GM19372 (cell line): ENCODE measurements at regions not wholly inside any gene's neighbourhood (a gene's known extent, or its start where the extent isn't known, plus 50 kb on each side); places are given as distances from the start of the nearest gene placed in this dataset.

ENCODE experiments used
- ATAC-seq: cut with Tn5 transposase; IDR thresholded peaks from one replicate; pipeline ENCODE4 v1.9.1; 2021; ENCODE audit warnings: mild to moderate bottlenecking, low read depth, moderate library complexity; ENCODE audit not compliant: unreplicated experiment

DNA sequence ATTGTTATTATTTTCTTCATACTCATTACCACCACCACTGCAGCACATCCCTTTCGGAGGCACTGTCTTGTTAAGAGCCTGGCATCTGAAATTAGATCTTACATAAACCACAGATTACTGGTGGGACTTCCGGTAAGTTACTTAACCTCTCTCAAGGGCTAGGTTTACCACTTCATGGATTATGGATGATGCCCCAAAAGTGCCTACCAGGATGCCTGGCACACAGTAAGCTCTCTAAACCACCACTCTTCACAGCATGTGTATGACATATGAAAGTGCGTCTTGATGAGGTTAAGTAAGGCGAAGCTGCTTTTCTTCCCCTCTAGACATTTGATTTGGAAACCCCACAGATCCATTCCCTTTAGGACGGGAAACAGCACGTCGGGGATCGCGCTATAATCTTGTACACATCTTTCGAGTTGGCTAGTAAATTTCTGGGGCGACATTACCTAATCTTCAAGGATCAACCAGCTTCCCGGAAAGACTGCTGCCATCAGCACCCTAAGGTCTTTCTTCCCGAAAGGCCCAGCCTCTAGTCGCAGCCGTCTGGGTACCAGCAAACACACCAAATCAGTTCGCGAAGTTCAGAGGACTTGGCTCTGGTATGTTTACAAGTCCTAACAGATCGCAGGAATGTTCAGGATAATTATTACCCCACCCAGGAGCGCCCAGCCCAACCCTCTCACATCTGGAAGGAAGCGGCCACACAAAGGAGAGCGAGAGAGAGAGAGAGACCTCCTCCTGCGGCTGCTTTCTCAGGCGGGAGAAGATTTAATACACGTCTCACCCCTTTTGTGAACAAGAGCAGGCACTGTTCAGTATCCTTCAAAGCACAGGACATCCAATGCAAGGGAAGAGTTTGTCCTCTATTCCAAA is 155.1 kb upstream of the FRMD4B start:
- no peak for ATAC-seq

DNA sequence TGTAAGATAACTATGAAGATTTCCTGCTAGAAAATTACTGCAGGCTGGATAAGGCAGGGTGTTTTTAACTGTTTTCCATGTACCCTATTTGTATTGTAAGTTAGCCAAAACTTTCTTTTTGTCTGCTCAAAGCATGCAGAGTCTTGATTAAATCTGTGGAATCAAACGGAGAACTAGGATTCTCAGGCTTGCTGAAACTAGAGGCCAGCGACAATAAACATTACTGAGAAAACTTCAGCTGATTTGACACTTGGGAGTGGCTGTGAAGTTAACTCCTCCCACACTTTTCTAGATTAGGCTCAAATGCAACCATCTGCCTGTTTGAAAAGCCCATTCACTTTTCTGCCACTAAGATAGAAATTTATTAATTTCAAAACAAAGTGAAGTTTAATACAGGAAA is 153.2 kb upstream of the FRMD4B start:
- ATAC-seq = no peak

DNA sequence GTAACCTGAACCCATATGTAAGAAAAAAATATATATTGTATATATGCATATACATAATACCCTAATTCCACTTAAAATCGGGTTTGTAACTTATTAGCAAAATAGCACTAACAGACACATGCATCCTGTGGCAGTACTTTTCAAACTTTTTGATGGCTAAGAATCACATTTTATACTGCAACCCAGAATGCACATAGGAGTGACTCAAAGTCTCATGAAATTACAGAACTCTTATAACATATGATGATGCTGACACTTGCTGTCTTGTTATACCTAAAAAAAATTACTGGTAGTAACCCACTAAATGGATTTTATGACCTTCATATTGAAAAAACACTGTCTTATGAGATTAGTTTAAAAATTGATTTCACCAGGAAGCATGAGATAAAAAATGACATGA is 152.4 kb upstream of the FRMD4B start:
- no peak for ATAC-seq

DNA sequence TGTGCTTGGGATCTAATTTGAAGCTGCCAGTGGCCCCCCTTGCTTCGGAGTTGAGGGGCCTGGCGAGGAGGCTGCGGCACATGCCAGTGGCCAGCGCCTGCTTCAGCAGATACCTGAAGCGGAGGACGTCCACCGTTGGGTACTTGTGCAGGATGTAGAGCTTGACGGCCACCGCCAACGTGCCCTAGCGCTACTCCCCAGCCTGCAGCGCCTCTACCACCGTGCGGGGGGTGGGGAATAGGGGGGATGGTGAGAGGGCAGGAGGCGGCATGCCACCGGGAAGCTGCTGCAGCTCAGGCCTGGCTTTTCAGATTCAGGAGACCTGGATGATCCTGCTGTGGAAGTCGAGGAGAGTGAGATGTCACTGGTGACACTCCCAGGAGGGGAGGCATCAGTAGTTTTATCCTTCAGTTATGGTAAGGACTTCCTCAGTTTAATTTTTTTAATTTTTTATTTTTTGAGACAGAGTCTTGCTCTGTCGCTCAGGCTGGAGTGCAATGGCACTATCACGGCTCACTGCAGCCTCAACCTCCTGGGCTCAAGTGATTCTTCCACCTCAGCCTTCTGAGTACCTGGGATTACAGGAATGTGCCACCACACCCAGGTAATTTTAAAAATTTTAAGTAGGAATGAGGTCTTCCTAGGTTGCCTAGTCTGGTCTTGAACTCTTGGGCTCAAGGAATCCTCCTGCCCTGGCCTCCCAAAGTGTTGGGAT is 150.6 kb upstream of the FRMD4B start:
- ATAC-seq = no peak

DNA sequence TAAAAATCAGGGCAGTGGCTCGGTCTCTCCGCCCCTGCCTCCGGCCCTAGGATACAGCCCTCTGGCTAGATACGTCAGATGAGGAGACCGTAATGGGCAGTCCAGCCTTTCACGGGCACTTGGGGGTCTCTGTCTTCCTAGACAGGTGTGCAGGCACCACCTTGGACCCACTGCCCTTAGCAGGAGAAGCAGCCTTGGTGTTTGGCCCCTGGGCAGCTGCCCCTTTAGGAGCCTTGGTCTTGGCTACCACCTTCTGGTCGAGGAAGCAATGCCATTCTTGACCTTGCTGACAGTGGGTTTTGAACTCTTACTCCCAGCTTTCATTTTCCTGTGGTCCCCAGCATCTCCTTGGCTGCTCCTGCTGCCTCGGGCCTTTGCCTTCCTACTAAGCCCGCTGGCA is 149.7 kb upstream of the FRMD4B start:
- no peak for ATAC-seq

DNA sequence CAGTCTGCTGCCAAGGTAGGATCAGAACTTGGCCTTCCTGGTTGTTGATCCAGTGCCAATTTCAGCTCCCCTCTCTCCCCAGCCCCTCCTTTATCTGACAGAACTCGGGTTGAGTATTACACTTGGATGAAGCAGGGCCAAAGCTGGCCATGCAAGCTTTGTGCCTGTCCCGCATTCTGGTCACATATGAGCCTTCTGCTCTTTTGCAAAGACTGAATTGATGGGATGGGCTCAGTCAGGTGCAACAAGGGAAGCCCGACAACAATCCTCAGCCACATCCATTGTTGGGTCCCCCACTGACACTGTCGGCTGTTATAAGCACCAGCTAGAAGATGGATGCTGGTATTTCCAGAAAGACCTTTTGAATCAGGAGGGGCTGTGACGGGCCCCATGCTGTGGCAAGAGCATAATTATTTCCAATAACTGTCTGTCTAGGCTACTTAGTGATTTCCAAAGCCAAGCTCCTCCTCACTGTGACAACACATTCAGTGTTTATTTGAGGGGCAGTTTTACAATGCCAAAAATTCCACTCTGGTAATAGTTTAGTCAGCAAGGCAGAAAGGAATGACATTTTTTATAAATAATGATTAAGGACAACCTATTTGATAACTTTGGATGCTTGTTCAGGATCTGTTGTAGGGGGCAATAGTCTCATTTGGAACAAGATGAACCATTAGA is 146.8 kb upstream of the FRMD4B start:
- no peak for ATAC-seq

DNA sequence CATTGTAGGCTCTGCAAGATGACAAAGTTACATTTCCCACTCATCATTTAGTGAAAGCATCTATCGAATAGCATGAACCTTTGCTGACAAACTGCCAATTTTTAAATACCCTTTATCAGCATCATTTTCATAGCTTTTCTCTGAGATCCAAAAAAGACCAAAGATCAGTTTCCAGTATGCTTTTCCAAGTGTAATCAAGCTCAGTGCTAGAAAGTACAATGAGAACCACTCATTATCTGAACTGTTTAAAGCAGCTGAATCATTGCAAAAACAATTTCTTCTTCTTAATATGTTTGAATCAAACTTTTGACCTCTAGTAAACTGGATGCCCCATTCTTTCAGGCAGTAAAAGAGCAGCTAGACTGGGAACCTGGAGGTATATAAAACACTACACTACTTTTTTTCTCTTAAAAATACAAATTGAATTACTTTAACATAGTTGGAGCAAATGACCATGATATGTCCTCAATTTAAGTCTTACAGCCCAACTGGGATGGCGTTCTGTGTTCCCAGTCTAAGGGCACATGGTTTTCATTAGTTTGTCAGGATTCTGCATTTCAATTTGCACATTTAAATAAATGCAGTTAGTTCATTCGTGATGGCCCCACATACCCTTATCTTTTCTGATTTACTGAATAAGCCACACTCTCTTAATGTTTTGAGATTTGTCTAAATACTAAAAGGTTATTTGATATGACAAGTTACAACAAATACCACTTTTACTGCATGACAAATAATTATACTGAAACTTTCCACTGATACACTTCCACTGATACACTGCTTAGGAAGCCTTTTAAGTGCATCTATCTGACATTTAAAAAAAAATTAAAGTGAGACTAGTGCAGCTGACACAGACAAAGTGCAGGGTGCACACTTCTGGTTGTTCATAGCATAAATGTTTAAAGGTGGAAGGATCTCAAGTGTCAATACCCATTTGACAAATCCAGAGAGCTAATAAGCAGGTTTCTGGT is 146.0 kb upstream of the FRMD4B start:
- no peak for ATAC-seq

DNA sequence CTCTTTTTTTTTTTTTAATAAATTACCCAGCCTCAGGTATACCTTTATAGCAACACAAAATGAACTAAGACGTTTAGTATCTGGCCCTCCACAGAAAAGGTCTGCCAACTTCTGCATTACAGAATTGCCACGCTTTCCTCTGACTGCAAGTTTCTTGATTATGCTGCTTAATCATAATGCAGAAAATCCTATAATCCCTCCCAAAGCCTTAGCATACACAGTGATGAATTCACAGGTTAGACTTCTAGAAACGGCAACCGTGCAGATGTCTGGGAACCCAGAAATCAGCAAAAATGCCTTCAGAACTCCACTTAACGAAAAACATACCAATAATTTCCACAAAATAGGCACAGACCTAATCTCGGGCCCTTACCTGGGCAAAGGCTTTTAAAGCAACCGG is 144.7 kb upstream of the FRMD4B start:
- ATAC-seq = no peak

DNA sequence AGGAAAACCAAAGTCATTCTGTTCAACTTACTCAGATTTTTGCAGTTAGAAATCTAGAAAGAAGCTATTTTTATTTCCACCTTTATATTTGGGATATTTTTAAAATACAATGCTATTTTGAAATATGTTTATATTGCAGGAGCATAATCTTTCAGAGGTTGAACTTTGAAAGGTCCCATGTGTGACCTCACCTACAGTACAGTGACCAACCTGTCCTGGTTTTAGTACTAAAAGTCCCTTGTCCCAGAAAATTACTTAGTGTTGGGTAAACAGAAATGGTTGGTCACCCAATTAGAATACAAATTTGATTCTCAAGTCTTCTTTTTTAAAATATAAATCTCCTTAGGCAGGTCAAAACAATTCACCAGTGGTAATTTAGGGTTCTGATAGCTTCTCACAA is 141.6 kb upstream of the FRMD4B start:
- ATAC-seq = no peak

DNA sequence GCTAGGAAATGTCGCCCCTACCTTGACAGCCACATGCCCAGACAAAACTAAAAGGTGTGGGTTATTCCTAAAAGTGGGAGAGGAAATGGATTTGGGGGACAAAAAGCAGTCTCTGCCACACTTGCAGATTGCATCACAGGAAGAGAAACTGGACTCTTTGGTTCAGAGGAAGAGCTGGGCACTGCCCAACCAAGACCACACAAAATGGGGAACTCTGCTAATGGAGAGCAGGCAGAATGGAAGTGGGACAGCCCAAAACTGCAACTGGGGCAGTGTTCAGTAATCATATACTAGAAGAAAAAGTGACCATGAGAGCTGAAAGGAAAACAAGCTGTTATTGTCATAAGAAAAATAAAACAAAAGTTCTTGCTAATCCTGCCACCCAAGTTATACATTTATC is 138.9 kb upstream of the FRMD4B start:
- no peak for ATAC-seq

DNA sequence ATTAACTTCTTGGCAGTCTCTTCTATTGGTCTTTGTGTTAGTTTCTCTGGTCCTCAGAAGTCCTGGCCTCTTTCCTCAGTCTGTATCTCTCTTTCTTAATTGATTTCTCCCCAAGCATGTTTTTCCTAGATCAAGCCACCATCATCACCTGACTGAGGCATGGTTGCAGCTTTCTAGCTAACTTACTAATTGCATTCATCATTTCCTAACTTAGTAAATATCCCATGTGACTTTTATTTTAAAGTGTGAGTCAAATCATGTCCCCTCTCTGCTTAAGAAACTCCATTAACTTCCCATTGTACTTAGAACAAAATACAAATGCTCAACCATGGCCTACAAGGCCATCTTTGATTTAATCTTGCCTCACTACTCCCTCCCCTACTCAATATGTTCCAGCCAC is 135.4 kb upstream of the FRMD4B start:
- no peak for ATAC-seq

DNA sequence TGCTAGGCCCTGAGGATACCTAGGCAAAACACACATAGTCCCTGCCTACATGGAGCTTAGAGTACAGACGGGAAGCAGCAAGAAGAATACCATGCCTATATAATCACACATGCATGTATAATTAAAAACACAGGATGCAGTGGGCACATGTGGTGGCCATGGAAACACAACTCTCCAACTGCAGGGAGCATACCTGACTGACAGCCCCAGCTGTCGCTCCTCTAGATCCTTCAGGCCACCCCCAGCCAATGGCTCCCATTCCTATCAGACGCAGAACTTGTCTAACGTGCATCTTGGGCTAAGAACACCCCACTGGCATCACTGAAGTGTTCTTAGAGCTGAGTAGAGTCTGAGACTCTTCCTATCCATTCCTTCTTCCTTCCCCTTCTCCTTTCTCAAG is 125.5 kb upstream of the FRMD4B start:
- ATAC-seq = no peak

DNA sequence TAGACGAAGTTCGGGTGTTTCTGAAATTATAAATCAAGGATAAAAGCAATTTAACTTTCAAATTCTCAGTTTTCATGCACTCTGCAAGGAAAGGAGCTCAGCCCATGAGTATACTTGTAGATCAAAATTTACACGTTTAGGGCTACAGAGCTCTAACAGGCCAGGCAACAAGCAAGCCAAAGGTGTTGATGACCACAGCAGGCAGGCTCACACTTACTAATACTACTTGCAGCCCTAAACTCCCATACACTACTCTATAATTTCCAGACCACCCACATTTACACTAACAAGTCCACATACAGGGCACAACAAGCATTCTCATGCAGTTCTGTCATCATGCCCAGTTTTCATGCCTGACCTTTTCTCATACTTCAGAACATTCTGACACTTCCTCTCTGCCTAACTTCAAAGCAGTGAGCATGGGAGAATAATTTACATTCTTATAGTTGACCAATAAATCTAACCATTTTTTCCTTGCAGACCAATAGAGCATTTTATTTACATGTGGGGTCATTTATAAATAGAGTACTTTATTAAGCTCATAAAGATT is 124.7 kb upstream of the FRMD4B start:
- ATAC-seq = no peak

DNA sequence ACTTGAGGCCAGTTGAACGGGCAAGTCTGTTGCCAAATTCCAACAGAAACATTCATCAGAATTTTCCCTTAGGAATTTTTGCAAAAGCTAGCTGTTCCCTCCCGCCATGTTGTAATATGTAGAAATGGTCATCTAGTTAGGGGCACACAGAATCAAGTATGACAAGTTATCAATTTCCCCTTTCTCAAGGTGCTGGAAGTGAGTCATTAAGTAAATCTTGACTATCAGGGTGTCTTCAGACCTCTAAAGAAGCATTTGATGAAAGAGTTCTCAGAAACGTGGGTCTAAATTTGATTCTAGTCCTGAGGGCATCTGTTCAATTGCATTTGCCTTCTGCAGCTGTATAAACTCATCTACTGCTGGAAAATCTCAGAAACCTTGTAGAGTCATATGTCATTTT is 123.4 kb upstream of the FRMD4B start:
- no peak for ATAC-seq

DNA sequence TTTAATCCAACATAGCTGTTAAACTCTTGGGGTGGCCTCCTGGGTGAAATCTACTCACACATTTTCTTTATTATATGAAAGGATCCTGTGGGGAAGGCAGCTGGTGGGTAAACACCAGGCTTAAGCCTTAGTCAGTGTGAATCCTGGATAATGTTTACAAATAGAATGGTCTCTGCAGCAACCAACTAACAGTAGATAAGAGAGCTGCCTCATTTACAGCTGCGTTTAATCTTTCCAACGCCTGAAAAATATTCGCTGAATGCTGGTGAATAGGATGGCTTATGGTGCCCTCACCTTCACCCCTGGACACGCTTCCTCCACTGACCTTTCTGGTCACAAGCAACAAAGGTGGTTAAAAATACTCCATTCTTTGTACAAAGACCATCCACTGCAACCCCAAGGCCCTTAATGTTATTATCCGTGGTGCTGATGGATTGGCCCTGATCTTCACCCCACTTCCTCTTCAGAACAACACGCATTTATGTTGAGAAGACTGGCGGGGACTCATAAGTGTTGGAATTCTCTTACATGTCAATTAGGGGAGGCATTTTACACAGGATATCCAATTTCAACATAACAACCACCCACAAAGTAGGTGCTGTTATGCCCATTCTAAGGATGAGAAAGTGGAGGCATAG is 120.0 kb upstream of the FRMD4B start:
- ATAC-seq = no peak

DNA sequence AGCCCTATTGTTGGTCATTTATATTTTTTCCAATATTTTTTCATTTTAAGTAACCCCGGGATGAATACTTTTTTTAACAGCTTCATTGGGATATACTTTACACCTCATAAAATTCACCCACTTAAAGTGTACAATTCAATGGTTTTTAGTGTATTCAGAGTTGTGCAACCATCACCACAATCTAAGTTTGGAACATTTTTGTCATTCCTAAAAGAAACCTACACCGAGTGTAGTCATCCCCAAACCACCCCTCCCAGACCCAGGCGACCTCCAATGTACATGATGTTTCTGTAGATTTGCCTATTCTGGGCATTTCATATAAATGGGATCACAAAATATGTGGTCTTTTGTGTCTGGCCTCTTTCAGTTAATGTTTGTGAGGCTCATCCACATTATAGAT is 118.3 kb upstream of the FRMD4B start:
- no peak for ATAC-seq

DNA sequence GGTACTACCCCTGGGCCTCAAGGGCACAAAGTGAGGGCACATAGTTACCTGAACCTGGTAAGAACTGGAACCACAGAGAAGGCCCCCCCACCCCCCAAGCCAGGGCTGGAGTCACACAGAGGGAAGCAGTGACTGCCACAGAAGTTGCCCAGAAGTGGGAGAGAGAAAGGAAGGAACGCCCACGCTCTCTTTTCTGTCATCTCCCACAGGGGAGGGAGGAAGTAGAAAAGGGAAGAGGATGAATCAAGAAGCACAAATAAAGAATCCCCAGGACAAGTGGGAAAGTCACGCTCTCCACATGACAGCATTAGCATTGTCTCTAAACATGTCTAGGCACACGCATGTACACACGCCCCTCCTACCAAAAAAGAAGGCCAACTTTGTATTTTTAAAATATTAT is 114.7 kb upstream of the FRMD4B start:
- no peak for ATAC-seq

DNA sequence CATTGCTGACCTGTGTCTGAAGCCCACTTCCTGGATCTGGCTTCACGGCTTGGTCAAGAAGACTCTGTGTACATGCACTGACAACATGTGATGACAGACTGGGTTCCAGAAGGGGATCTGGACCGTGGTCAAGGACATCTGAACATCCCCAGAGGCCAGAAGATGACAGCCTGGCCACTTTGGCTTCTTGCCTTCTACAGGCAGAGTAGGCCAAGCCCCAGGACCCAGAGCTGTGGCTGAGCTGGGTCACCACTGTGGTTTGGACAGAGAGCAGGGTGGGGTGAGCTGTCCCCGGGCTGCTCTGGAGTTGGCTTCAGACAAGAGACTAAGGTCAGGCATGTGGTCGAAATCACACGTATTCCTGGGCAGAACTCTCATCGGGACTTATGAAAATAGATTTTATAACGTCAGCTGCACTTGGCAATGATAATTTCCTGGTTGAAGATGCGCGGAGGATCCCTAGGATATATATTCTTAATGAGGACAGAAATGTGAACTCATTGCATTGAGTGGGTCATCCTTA is 114.1 kb upstream of the FRMD4B start:
- ATAC-seq = no peak

DNA sequence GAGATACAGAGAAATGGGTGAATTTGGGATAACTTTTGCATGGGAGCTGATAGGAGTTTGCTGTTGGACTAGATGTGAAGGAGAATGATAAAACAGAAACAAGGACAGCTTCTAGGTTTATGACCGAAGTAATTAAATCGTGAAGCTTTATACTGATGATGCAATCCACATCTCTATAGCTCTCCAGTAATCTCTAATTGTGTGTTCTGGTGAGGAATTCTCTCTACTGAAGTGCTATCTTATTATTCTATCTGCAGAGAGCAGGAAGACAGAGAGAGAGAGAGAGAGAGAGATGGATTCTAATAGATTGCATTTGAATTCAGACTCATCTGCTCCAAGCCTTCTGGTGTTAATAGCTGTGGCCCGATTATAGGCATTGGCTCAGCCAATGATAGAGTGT is 113.5 kb upstream of the FRMD4B start:
- no peak for ATAC-seq
